ENCODE measurements at regions not wholly inside any gene's neighbourhood (a gene's known extent, or its start where the extent isn't known, plus 50 kb on each side); places are given as distances from the start of the nearest gene placed in this dataset.

DNA sequence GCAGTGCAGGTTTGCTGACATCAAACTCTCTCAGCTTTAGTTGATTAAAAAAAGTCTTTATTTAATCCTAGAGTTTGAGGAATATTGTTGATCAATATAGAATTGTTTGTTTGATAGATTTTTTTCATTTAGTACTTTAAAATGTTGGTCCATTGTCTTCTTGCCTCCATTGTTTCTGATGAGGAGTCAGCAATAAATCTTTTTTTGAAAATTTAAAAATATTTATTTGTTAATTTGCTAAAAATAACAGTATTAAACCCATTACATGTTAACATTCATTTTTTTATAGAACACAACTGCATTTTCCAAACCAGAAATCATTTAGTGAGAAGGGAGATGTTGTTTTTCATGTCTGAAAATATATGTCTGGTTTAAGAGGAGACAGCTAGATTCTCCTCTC lies 173.8 kb upstream of the USP24 start:
- TF ChIP-seq, protein P1, sequence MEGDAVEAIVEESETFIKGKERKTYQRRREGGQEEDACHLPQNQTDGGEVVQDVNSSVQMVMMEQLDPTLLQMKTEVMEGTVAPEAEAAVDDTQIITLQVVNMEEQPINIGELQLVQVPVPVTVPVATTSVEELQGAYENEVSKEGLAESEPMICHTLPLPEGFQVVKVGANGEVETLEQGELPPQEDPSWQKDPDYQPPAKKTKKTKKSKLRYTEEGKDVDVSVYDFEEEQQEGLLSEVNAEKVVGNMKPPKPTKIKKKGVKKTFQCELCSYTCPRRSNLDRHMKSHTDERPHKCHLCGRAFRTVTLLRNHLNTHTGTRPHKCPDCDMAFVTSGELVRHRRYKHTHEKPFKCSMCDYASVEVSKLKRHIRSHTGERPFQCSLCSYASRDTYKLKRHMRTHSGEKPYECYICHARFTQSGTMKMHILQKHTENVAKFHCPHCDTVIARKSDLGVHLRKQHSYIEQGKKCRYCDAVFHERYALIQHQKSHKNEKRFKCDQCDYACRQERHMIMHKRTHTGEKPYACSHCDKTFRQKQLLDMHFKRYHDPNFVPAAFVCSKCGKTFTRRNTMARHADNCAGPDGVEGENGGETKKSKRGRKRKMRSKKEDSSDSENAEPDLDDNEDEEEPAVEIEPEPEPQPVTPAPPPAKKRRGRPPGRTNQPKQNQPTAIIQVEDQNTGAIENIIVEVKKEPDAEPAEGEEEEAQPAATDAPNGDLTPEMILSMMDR (IDR thresholded peaks at IDR 0.05): no peak
- no peak for TF ChIP-seq EZH2 (IDR thresholded peaks at IDR 0.05)
- no peak for TF ChIP-seq EZH2phosphoT487 (IDR thresholded peaks at IDR 0.05)

All from neural progenitor cell (in vitro differentiated cells).